ENCODE measurements at regions not wholly inside any gene's neighbourhood (a gene's known extent, or its start where the extent isn't known, plus 50 kb on each side); places are given as distances from the start of the nearest gene placed in this dataset.

GRCh38 chr6:74901576-74901975 is 304.3 kb downstream of the COL12A1 start:
- Histone ChIP-seq H3K27me3 (no peaks in the 10 kb centered on the region), H3K4me3 (no peak overlapping the region), H3K36me3 (no peaks in the 10 kb centered on the region), H3K4me1 (no peaks in the 10 kb centered on the region), H3K9me3 (peaks cover 0 to 36% (median 14%) of the 10 kb centered on the region in 4 donors), H3K27ac (no peak overlapping the region)
- intact Hi-C loops (cut with DNase I; ENCODE audit: low total_unique reads), result no loop called here
- WGBS, 5 donors, result 77 to 91% (median 86%) methylated on average over 3 of the region's 3 CpGs
- TF ChIP-seq POLR2A (IDR thresholded peaks at IDR 0.05), result no peak
- no peak for TF ChIP-seq CTCF (IDR thresholded peaks at IDR 0.05)
- TF ChIP-seq POLR2AphosphoS5 (IDR thresholded peaks at IDR 0.05), result no peak
- no peak for TF ChIP-seq EP300 (IDR thresholded peaks at IDR 0.05)
- DNase-seq, result no peak

DNA sequence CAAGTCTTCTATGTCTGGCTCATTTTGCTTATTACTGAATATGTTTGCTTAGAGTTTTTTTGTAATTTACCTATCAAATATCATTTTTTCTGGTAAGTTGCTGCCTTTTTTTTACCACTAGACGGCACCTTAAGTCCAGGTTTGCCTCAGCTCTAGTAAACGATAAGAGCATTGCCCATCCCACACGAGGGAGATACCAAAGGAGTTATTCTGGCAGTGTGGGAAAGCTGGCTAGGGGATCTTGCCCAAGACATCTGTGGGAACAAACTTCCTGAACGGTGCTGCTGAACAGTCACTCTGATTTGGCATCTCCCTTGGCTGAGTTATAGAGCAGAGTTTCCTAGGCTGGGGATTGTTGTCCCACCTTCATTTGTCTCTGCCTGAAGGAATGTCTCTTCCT is 306.4 kb downstream of the COL12A1 start:
- Histone ChIP-seq H3K27me3 (no peaks in the 10 kb centered on the region), H3K4me3 (no peak overlapping the region), H3K9me3 (peaks cover 0 to 32% (median 14%) of the 10 kb centered on the region in 4 donors), H3K36me3 (no peaks in the 10 kb centered on the region), H3K4me1 (no peaks in the 10 kb centered on the region), H3K27ac (no peak overlapping the region)
- no peak for DNase-seq
- intact Hi-C loops (cut with DNase I; ENCODE audit: low total_unique reads), result no loop called here
- 61 to 73% (median 71%) methylated on average over 4 of the region's 4 CpGs for WGBS, 5 donors
- no peak for TF ChIP-seq EP300 (IDR thresholded peaks at IDR 0.05)
- no peak for TF ChIP-seq POLR2A (IDR thresholded peaks at IDR 0.05)
- no peak for TF ChIP-seq CTCF (IDR thresholded peaks at IDR 0.05)
- no peak for TF ChIP-seq POLR2AphosphoS5 (IDR thresholded peaks at IDR 0.05)

- intact Hi-C loops (cut with DNase I; ENCODE audit: low total_unique reads), result no loop called here
- Histone ChIP-seq H3K4me3 (no peak overlapping the region), H3K27me3 (no peaks in the 10 kb centered on the region), H3K27ac (peak overlapping the region in 1 of 5 donors; percentile 2), H3K4me1 (peaks cover 0 to 14% (median 6%) of the 10 kb centered on the region in 4 donors), H3K9me3 (no peaks in the 10 kb centered on the region), H3K36me3 (no peaks in the 10 kb centered on the region)
- DNase-seq, result no peak
- WGBS, 5 donors, result 17 to 36% (median 22%) methylated on average over 5 of the region's 5 CpGs
- TF ChIP-seq POLR2A (IDR thresholded peaks at IDR 0.05) (no peak), POLR2AphosphoS5 (IDR thresholded peaks at IDR 0.05) (no peak), CTCF (IDR thresholded peaks at IDR 0.05) (no peak), EP300 (IDR thresholded peaks at IDR 0.05) (no peak)
Observed at GRCh38 chr6:74892091-74892490, 313.8 kb downstream of the COL12A1 start.

GRCh38 chr6:74891349-74891831 is 314.5 kb downstream of the COL12A1 start:
- intact Hi-C loops (cut with DNase I; ENCODE audit: low total_unique reads), result no loop called here
- H3K27me3 ChIP-seq, result no peaks in the 10 kb centered on the region
- H3K36me3 ChIP-seq, result no peaks in the 10 kb centered on the region
- H3K4me1 ChIP-seq, result peaks cover 0 to 14% (median 6%) of the 10 kb centered on the region in 4 donors
- no peak for TF ChIP-seq EP300 (IDR thresholded peaks at IDR 0.05)
- peak in 2 of 3 donors; percentile 18 to 35 for TF ChIP-seq POLR2AphosphoS5 (IDR thresholded peaks at IDR 0.05)
- no peak for TF ChIP-seq CTCF (IDR thresholded peaks at IDR 0.05)
- H3K27ac ChIP-seq, result peak overlapping the region in 3 of 5 donors; percentile 2 to 33 (median 2)
- no peaks in the 10 kb centered on the region for H3K9me3 ChIP-seq
- 59 to 74% (median 65%) methylated on average over 4 of the region's 4 CpGs for WGBS, 5 donors
- peak in 1 of 2 donors; percentile 64 for DNase-seq
- no peak overlapping the region for H3K4me3 ChIP-seq

Data from stomach (tissue), 8 donors.